GM12878 (cell line): ENCODE measurements at regions not wholly inside any gene's neighbourhood (a gene's known extent, or its start where the extent isn't known, plus 50 kb on each side); places are given as distances from the start of the nearest gene placed in this dataset.

Source experiments
- ATAC-seq: fragments of 200-7000 bp; cut with Tn5 transposase; 3 replicates; pipeline ENCODE4 v1.9.1; 2020; ENCODE audit warnings: mild to moderate bottlenecking, moderate library complexity
- BruUV-seq: library from RNA; stranded (reverse); fragments of 400-500 nt; replicated peaks from 2 replicates; lab custom pipeline; 2021; lab: Mats Ljungman, UMichigan
- CTCF ChIA-PET: fragments of 300-600 bp; sonication (Branson Sonifier 250); formaldehyde crosslinking; extraction: SDS; loops from one replicate; lab custom pipeline; 2021; ENCODE audit warnings: inconsistent platforms; lab: Yijun Ruan, JAX
- POLR2A ChIA-PET: fragments of 350-600 bp; formaldehyde crosslinking; extraction: SDS; loops from one replicate; lab custom pipeline; 2021; ENCODE audit warnings: inconsistent platforms; lab: Charles Lee
- RAD21 ChIA-PET: fragments of 300-600 bp; sonication (Branson Sonifier 250); formaldehyde crosslinking; loops from one replicate; lab custom pipeline; 2023; ENCODE audit warnings: antibody characterized with exemption; ENCODE audit not compliant: unreplicated experiment; lab: Charles Lee
- SMC1A ChIA-PET: fragments of 300-600 bp; sonication (Branson Sonifier 250); formaldehyde crosslinking; loops from one replicate; lab custom pipeline; 2023; ENCODE audit not compliant: unreplicated experiment, uncharacterized antibody; lab: Charles Lee
- DNase-seq: peaks from one replicate; pipeline ENCODE4 v3.0.0-alpha.2; 2011; ENCODE audit warnings: low read depth, low spot score
- FAIRE-seq: peaks from 3 replicates; lab custom pipeline; 2011; peaks lifted over from hg19 to GRCh38; lab: Jason Lieb, UNC
- H2AFZ ChIP-seq: 2 replicates; pipeline ENCODE4 v1.6.0; 2011; ENCODE audit warnings: low read depth, low read length, control low read depth; ENCODE audit not compliant: control insufficient read depth
- H3K27ac ChIP-seq: 2 replicates; pipeline ENCODE4 v1.5.1; 2011; ENCODE audit warnings: control low read depth; ENCODE audit not compliant: control insufficient read depth, insufficient read depth
- H3K27me3 ChIP-seq, 2 experiments: replicated peaks in 1 of 2; 2 replicates each; pipeline versions ENCODE4 v1.6.0 to v1.6.1; 2011; ENCODE audit warnings: low read length in 1 of 2; ENCODE audit not compliant: control insufficient read depth in 2 of 2, insufficient read depth in 2 of 2
- H3K36me3 ChIP-seq, 2 experiments: 2 replicates each; pipeline ENCODE4 v1.5.1; 2011; ENCODE audit warnings: low read length in 1 of 2; ENCODE audit not compliant: control insufficient read depth in 2 of 2, insufficient read depth in 2 of 2
- H3K4me1 ChIP-seq: 2 replicates; pipeline ENCODE4 v1.6.1; 2011; ENCODE audit warnings: mild to moderate bottlenecking, low read length, moderate library complexity, mixed read lengths; ENCODE audit not compliant: control insufficient read depth, insufficient read depth
- H3K4me2 ChIP-seq: 2 replicates; pipeline ENCODE4 v1.6.0; 2011; ENCODE audit warnings: control low read depth; ENCODE audit not compliant: control insufficient read depth, insufficient read depth
- H3K4me3 ChIP-seq: fragments of 200-600 bp; sonication (generic); 2 replicates; pipeline ENCODE4 v1.5.1; 2016
- H3K79me2 ChIP-seq: 2 replicates; pipeline ENCODE4 v1.6.0; 2011; ENCODE audit warnings: low read length; ENCODE audit not compliant: control insufficient read depth, insufficient read depth
- H3K9ac ChIP-seq: 2 replicates; pipeline ENCODE4 v1.8.0; 2011; ENCODE audit warnings: low read length, control low read depth, mixed read lengths; ENCODE audit not compliant: control insufficient read depth, insufficient read depth
- H3K9me3 ChIP-seq: replicated peaks from 3 replicates; pipeline ENCODE4 v1.5.1; 2011; ENCODE audit warnings: mild to moderate bottlenecking, low read length; ENCODE audit not compliant: control insufficient read depth, insufficient read depth
- H4K20me1 ChIP-seq: 2 replicates; pipeline ENCODE4 v1.6.0; 2011; ENCODE audit not compliant: control insufficient read depth, insufficient read depth
- BCL11A ChIP-seq: IDR thresholded peaks from 2 replicates; pipeline ENCODE4 v1.6.1; 2011; ENCODE audit warnings: low read depth, low read length
- CBX3 ChIP-seq: fragments of 200-600 bp; sonication (generic); IDR thresholded peaks from 2 replicates; pipeline ENCODE4 v1.6.1; 2016; ENCODE audit warnings: low read depth, borderline replicate concordance
- CHD2 ChIP-seq: IDR thresholded peaks from 2 replicates; pipeline ENCODE4 v1.6.1; 2011; ENCODE audit warnings: low read depth, low read length, improper control_type of control experiment, borderline replicate concordance
- CREM ChIP-seq: IDR thresholded peaks from 2 replicates; pipeline ENCODE4 v1.6.1; 2014; ENCODE audit warnings: antibody characterized with exemption, low read depth
- GATAD2B ChIP-seq: fragments of 450-650 bp; conservative IDR thresholded peaks from 2 replicates; pipeline ENCODE4 v1.6.1; 2017; ENCODE audit warnings: low read depth, mild to moderate bottlenecking, moderate library complexity
- IKZF1 ChIP-seq: fragments of 450-650 bp; conservative IDR thresholded peaks from 2 replicates; pipeline ENCODE4 v1.6.1; 2017; ENCODE audit warnings: antibody characterized with exemption, mild to moderate bottlenecking
- IRF4 ChIP-seq: IDR thresholded peaks from 2 replicates; pipeline ENCODE4 v1.6.1; 2011; ENCODE audit warnings: low read depth, low read length
- MEF2A ChIP-seq: IDR thresholded peaks from 2 replicates; pipeline ENCODE4 v1.6.1; 2011; ENCODE audit warnings: low read depth, mild to moderate bottlenecking, low read length, moderate library complexity; ENCODE audit not compliant: insufficient read depth
- NR2C2 ChIP-seq: IDR thresholded peaks from 2 replicates; pipeline ENCODE4 v1.6.1; 2011; ENCODE audit warnings: borderline replicate concordance, low read depth; ENCODE audit not compliant: control insufficient read depth, insufficient read length
- POLR2AphosphoS2 ChIP-seq: IDR thresholded peaks from 2 replicates; pipeline ENCODE4 v1.6.1; 2011; ENCODE audit warnings: low read depth, mild to moderate bottlenecking, low read length, improper control_type of control experiment, moderate library complexity
- POLR2AphosphoS5 ChIP-seq: IDR thresholded peaks from 2 replicates; pipeline ENCODE4 v1.6.1; 2011; ENCODE audit warnings: mild to moderate bottlenecking, low read length, inconsistent platforms
- RAD21 ChIP-seq: IDR thresholded peaks from 2 replicates; pipeline ENCODE4 v1.6.1; 2011; ENCODE audit warnings: mild to moderate bottlenecking, low read depth, low read length, moderate library complexity; ENCODE audit not compliant: insufficient read depth
- RCOR1 ChIP-seq: conservative IDR thresholded peaks from 2 replicates; pipeline ENCODE4 v1.6.1; 2012; ENCODE audit warnings: low read depth, low read length, improper control_type of control experiment
- SIN3A ChIP-seq: IDR thresholded peaks from 2 replicates; pipeline ENCODE4 v1.6.1; 2012; ENCODE audit warnings: low read depth, low read length, improper control_type of control experiment
- SP1 ChIP-seq: IDR thresholded peaks from one replicate; pipeline ENCODE4 v1.6.1; 2011; ENCODE audit warnings: low read depth, low read length
- SREBF2 ChIP-seq: IDR thresholded peaks from 2 replicates; pipeline ENCODE4 v1.6.1; 2012; ENCODE audit warnings: mild to moderate bottlenecking, low read length
- TBL1XR1 ChIP-seq: IDR thresholded peaks from 2 replicates; pipeline ENCODE4 v1.6.1; 2012; ENCODE audit warnings: low read depth, low read length, improper control_type of control experiment
- TCF3 ChIP-seq: IDR thresholded peaks from 2 replicates; pipeline ENCODE4 v1.6.1; 2012; ENCODE audit warnings: low read depth, mild to moderate bottlenecking, low read length, borderline replicate concordance; ENCODE audit not compliant: insufficient read depth
- WGBS: methylation state at CpG from one replicate; pipeline ENCODE4 v1.1.6; 2016; ENCODE audit warnings: low lambda C conversion rate; ENCODE audit not compliant: insufficient replicate concordance, insufficient coverage; ENCODE audit errors: missing lambda C conversion rate; 5-methylcytosine and 5-hydroxymethylcytosine counted together
- in situ Hi-C: fragments of 300-500 bp; cut with MboI; formaldehyde crosslinking; loops from 9 replicates; pipeline ENCODE4 v1.14.3; 2018; ENCODE audit warnings: mixed read lengths
- intact Hi-C: fragments of 100-400 bp; cut with micrococcal nuclease; formaldehyde crosslinking; loops from one replicate; pipeline ENCODE4 v1.14.2; 2022; ENCODE audit not compliant: unreplicated experiment
- TF ChIP-seq, protein P1 (sequence below): IDR thresholded peaks from 2 replicates; pipeline ENCODE4 v1.6.1; 2012; ENCODE audit warnings: low read length, inconsistent platforms
- TF ChIP-seq, protein P2 (sequence below): fragments of 150-350 bp; IDR thresholded peaks from 2 replicates; pipeline ENCODE4 v1.6.1; 2016; ENCODE audit warnings: low read depth, low read length

DNA sequence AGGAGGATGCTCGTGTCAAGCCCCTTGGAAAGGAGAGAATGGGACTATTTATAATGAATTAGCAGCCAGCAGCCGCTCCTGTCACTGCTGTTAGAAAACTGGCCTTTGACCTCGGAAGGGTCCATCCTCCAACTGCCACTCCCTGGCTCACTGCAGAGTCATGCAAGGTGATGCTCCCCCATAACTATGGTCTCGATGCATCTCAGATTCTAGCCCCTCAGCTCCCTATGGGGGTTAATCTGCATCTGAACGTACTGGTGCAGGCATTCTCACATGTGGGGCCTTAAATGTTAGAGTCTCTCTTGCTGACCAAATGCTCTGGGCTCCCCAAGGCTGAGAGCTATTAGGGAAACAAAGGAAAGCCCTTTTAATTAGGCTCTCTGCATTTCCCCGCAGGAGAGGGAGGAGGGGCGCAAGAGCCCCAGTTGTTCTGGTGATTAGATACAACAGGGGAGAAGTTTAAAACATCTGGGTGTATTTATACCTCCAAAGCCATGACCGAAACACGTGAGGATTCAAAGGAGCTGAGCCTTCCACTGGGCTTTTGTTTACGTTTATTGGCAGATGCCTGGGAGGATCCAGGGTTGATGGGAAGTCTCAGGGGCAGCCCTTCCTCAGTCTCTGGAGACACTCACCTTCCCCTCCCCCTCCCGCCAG is 182.5 kb downstream of the OPA1 start:
- H3K9me3 ChIP-seq: no peaks in the 10 kb centered on the region
- no peaks in the 10 kb centered on the region for H3K4me1 ChIP-seq
- ATAC-seq (no peak), DNase-seq (no peak), FAIRE-seq (no peak)
- H3K9ac ChIP-seq: no peak overlapping the region
- no peaks in the 10 kb centered on the region for H3K27me3 ChIP-seq
- TF ChIP-seq TBL1XR1: no peak
- no peak for TF ChIP-seq RCOR1
- TF ChIP-seq TCF3: no peak
- TF ChIP-seq IRF4: no peak
- no peak for TF ChIP-seq IKZF1
- TF ChIP-seq GATAD2B: no peak
- no peak for TF ChIP-seq NR2C2
- TF ChIP-seq BCL11A: no peak
- TF ChIP-seq SREBF2: no peak
- no peak for TF ChIP-seq MEF2A
- TF ChIP-seq RAD21: no peak
- TF ChIP-seq CREM: no peak
- TF ChIP-seq SP1: no peak
- TF ChIP-seq, protein P1, sequence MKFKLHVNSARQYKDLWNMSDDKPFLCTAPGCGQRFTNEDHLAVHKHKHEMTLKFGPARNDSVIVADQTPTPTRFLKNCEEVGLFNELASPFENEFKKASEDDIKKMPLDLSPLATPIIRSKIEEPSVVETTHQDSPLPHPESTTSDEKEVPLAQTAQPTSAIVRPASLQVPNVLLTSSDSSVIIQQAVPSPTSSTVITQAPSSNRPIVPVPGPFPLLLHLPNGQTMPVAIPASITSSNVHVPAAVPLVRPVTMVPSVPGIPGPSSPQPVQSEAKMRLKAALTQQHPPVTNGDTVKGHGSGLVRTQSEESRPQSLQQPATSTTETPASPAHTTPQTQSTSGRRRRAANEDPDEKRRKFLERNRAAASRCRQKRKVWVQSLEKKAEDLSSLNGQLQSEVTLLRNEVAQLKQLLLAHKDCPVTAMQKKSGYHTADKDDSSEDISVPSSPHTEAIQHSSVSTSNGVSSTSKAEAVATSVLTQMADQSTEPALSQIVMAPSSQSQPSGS: no peak
- no peak for TF ChIP-seq CBX3
- no peak for TF ChIP-seq POLR2AphosphoS2
- no peak for TF ChIP-seq CHD2
- TF ChIP-seq, protein P2, sequence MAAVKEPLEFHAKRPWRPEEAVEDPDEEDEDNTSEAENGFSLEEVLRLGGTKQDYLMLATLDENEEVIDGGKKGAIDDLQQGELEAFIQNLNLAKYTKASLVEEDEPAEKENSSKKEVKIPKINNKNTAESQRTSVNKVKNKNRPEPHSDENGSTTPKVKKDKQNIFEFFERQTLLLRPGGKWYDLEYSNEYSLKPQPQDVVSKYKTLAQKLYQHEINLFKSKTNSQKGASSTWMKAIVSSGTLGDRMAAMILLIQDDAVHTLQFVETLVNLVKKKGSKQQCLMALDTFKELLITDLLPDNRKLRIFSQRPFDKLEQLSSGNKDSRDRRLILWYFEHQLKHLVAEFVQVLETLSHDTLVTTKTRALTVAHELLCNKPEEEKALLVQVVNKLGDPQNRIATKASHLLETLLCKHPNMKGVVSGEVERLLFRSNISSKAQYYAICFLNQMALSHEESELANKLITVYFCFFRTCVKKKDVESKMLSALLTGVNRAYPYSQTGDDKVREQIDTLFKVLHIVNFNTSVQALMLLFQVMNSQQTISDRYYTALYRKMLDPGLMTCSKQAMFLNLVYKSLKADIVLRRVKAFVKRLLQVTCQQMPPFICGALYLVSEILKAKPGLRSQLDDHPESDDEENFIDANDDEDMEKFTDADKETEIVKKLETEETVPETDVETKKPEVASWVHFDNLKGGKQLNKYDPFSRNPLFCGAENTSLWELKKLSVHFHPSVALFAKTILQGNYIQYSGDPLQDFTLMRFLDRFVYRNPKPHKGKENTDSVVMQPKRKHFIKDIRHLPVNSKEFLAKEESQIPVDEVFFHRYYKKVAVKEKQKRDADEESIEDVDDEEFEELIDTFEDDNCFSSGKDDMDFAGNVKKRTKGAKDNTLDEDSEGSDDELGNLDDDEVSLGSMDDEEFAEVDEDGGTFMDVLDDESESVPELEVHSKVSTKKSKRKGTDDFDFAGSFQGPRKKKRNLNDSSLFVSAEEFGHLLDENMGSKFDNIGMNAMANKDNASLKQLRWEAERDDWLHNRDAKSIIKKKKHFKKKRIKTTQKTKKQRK: no peak
- no peak for TF ChIP-seq POLR2AphosphoS5
- no peak for TF ChIP-seq SIN3A
- ChIA-PET SMC1A (interaction anchor here (1.0 to 1.3 kb wide), 2 partner anchors 110 to 534 kb away, joined by 4 to 5 read pairs; no protein-coding TSS in a partner anchor), RAD21 (no interaction called here), POLR2A (no interaction called here), CTCF (interaction anchor here (0.6 to 1.5 kb wide), 2 partner anchors 112 to 541 kb away, joined by 3 to 4 read pairs; no protein-coding TSS in a partner anchor)
- H3K27ac ChIP-seq: no peak overlapping the region
- no peaks in the 10 kb centered on the region for H3K36me3 ChIP-seq
- H3K4me2 ChIP-seq: no peak overlapping the region
- intact Hi-C loops: no loop called here
- no peaks in the 10 kb centered on the region for H3K79me2 ChIP-seq
- in situ Hi-C loops: no loop called here
- no peaks in the 10 kb centered on the region for H4K20me1 ChIP-seq
- no TSS peak for BruUV-seq
- no peak overlapping the region for H2AFZ ChIP-seq
- H3K4me3 ChIP-seq: no peak overlapping the region
- WGBS: 70% methylated on average over 11 of the region's 11 CpGs
